Thyroid gland (tissue), 4 donors: ENCODE measurements at regions not wholly inside any gene's neighbourhood (a gene's known extent, or its start where the extent isn't known, plus 50 kb on each side); places are given as distances from the start of the nearest gene placed in this dataset.
"Not testable (repeated sequence)": the region's sequence is repeated elsewhere in the genome, so short reads cannot be mapped to it uniquely, and the experiment has no call there.

Experiments used
- DNase-seq, 2 donors: peaks; one replicate each; pipeline ENCODE4 v3.0.0-alpha.2; 2019
- H3K27ac ChIP-seq, 3 donors: fragments of 200-600 bp; sonication (generic); 1 replicate in 2 of 3; 2 replicates in 1 of 3; pipeline ENCODE4 v1.5.1; 2016 to 2019; ENCODE audit warnings: mild to moderate bottlenecking in 1 of 3, moderate library complexity in 1 of 3
- H3K27me3 ChIP-seq: fragments of 200-600 bp; sonication (generic); one replicate; pipeline ENCODE4 v1.5.1; 2019
- H3K36me3 ChIP-seq, 2 donors: fragments of 200-600 bp; sonication (generic); one replicate each; pipeline ENCODE4 v1.5.1; 2016 to 2019
- H3K4me1 ChIP-seq, 2 donors: fragments of 200-600 bp; sonication (generic); one replicate each; pipeline ENCODE4 v1.5.1; 2017 to 2019
- H3K4me3 ChIP-seq, 3 donors: fragments of 200-600 bp; sonication (generic); replicated peaks in 1 of 3; 1 replicate in 2 of 3; 2 replicates in 1 of 3; pipeline ENCODE4 v1.5.1; 2016; ENCODE audit warnings: mild to moderate bottlenecking in 1 of 3
- H3K9me3 ChIP-seq: fragments of 200-600 bp; sonication (generic); one replicate; pipeline ENCODE4 v1.5.1; 2017
- POLR2A ChIP-seq, 2 donors: fragments of 450-650 bp; IDR thresholded peaks; one replicate each; pipeline ENCODE4 v1.6.1; 2017; ENCODE audit warnings: antibody characterized with exemption in 2 of 2, mild to moderate bottlenecking in 2 of 2, moderate library complexity in 1 of 2
- WGBS, 2 donors: methylation state at CpG; one replicate each; pipeline ENCODE4 v1.1.5; 2017; 5-methylcytosine and 5-hydroxymethylcytosine counted together
- intact Hi-C: fragments of 100-400 bp; cut with DNase I; formaldehyde crosslinking; loops from one replicate; pipeline ENCODE4 v1.15.1; 2023
- TF ChIP-seq, protein P1 (sequence below), 6 experiments: fragments of 200-600 bp in 3 of 6; fragments of 450-650 bp in 3 of 6; sonication (generic) in 3 of 6; IDR thresholded peaks; one replicate each; pipeline ENCODE4 v1.5.1; 2016 to 2019; ENCODE audit warnings: antibody characterized with exemption in 6 of 6, mild to moderate bottlenecking in 2 of 6, inconsistent platforms in 1 of 6, moderate library complexity in 1 of 6

DNA sequence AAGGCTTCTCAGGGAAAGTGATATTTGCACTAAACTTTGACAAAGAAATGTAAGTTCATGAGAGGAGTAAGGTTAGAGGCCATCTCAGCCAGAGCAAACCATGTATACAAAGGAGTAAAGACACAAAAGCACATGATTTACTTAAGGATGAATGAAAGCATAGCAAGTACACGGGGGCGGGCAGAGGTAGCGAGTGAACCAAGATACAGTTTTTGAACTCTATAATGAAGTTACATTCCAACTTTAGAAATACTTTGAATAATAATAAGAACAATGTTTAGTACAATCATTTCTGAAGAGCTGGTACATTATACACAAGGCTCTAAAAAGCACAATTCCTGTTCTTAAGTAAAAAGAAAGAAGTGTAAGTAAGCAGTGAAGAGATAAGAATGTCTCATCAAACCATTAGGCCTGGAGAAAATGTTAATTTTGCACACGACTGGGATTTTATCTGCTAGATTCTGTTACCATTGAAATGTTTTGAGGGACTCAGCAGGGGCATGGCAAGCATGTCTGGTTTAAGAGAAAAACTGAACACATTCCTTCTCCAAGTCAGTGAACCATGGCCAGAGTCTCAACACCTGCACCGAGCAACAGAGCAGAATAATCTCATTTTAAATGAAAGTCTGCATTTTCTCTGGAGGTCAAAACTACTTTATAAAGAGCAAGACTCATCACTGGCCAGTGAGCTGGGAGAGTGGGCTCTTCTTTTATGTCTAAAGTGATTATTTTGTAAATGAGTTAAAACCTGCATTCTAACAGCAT lies 147.6 kb upstream of the TRPM3 start:
- Histone ChIP-seq H3K4me3 (no peak overlapping the region), H3K36me3 (no peaks in the 10 kb centered on the region), H3K27me3 (no peaks in the 10 kb centered on the region), H3K27ac (no peak overlapping the region), H3K9me3 (no peaks in the 10 kb centered on the region), H3K4me1 (peaks cover 0 to 10% of the 10 kb centered on the region in 2 donors)
- TF ChIP-seq, protein P1, sequence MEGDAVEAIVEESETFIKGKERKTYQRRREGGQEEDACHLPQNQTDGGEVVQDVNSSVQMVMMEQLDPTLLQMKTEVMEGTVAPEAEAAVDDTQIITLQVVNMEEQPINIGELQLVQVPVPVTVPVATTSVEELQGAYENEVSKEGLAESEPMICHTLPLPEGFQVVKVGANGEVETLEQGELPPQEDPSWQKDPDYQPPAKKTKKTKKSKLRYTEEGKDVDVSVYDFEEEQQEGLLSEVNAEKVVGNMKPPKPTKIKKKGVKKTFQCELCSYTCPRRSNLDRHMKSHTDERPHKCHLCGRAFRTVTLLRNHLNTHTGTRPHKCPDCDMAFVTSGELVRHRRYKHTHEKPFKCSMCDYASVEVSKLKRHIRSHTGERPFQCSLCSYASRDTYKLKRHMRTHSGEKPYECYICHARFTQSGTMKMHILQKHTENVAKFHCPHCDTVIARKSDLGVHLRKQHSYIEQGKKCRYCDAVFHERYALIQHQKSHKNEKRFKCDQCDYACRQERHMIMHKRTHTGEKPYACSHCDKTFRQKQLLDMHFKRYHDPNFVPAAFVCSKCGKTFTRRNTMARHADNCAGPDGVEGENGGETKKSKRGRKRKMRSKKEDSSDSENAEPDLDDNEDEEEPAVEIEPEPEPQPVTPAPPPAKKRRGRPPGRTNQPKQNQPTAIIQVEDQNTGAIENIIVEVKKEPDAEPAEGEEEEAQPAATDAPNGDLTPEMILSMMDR (IDR thresholded peaks at IDR 0.05): no peak
- no peak for TF ChIP-seq POLR2A (IDR thresholded peaks at IDR 0.05)
- intact Hi-C loops: no loop called here
- no peak for DNase-seq
- 38 to 41% methylated on average over 5 of the region's 5 CpGs for WGBS, 2 donors

DNA sequence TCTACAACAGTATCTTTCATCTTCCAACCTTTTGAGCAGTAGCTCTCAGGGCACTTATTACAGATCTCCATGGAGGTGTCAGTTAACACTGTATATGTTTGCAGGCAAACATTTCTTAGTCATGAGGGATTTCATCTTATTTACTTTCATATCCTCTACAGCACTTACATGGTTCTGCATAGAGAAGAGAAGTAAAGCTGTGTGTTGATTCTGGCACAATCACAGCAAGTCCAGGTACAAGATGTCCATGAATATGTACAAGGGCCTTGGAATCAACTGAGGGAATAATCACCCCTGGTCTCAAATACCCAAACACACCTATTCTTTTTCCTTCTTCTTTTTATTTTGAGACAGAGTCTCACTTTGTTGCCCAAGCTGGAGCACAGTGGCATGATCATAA lies 142.0 kb upstream of the TRPM3 start:
- Histone ChIP-seq H3K27me3 (no peaks in the 10 kb centered on the region), H3K27ac (no peak overlapping the region), H3K9me3 (no peaks in the 10 kb centered on the region), H3K4me3 (no peak overlapping the region), H3K36me3 (no peaks in the 10 kb centered on the region), H3K4me1 (no peaks in the 10 kb centered on the region)
- intact Hi-C loops: no loop called here
- TF ChIP-seq, protein P1 (IDR thresholded peaks at IDR 0.05): no peak
- no peak for TF ChIP-seq POLR2A (IDR thresholded peaks at IDR 0.05)
- no peak for DNase-seq

DNA sequence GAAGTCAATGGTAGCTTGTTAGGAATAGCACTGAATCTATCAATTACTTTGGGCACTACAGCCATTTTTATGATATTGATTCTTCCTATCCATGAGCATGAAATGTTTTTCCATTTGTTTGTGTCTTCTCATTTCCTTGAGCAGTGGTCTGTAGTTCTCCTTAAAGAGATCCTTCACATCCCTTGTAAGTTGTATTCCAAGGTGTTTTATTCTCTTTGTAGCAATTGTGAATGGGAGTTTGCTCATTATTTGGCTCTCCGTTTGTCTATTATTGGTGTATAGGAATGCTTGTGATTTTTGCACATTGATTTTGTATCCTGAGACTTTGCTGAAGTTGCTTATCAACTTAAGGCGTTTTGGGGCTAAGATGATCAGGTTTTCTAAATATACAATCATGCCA lies 139.0 kb upstream of the TRPM3 start:
- H3K27me3 ChIP-seq, DNase-seq, H3K4me1 ChIP-seq, H3K4me3 ChIP-seq, H3K9me3 ChIP-seq, H3K36me3 ChIP-seq, H3K27ac ChIP-seq, intact Hi-C loops: not testable (repeated sequence)
- WGBS, 2 donors: 87 to 91% methylated on average over 2 of the region's 2 CpGs

DNA sequence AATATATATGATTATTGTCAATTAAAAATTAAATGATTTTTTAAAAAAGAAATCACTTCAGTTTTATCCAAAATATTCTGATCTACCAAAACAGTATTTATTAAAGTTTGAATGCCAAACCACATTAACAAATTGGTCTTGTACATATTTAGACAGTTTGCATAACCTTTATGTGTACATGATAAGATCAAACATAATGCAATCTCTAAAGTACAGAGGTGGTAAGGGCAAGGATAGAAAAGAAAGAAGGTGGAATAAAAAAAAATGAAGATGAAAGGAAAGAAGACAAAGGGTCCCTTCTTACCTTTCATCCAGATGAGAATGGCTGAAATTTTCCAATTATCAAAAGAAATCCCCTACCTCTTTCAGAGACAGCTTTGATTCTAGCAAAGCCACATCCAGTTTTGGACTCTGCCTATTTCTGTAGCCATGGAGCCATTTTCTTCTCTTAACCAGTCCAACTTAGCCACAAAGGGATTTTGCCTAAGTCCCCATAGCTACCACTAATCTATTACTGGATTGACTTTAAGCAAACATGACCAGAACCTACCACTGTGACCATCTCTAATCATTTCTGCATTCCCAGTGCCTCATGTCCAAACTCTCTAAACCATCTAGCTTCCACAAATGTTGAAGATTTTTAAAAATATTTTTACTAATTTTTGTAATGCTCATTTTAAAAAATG lies 133.3 kb upstream of the TRPM3 start:
- Histone ChIP-seq H3K36me3 (no peaks in the 10 kb centered on the region), H3K9me3 (no peaks in the 10 kb centered on the region), H3K4me3 (no peak overlapping the region), H3K27ac (no peak overlapping the region), H3K27me3 (no peaks in the 10 kb centered on the region), H3K4me1 (no peaks in the 10 kb centered on the region)
- TF ChIP-seq POLR2A (IDR thresholded peaks at IDR 0.05): no peak
- TF ChIP-seq, protein P1 (IDR thresholded peaks at IDR 0.05): no peak
- intact Hi-C loops: loop anchor here (10.0 kb wide), 1 partner anchor 610 kb away; no protein-coding TSS in a partner anchor
- DNase-seq: no peak

DNA sequence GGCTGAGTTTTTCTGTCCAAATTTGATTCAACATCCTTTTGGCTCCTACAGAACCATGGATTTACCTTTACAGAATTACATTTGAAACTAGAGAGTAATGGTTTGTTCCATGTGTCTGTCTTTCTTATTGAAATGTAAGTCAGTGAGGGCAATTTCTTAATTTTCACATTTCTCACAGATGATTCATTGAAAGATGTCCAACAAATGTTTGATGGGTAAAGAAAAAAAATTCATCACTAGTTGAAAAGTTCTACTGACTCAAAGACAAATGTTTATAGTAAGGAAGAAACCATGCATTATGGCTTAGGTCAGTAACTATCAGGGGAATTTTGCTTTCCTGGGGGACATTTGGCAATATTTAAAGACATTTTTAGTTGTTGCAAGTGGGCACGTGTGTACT lies 131.6 kb upstream of the TRPM3 start:
- H3K9me3 ChIP-seq: no peaks in the 10 kb centered on the region
- no peaks in the 10 kb centered on the region for H3K4me1 ChIP-seq
- H3K36me3 ChIP-seq: no peaks in the 10 kb centered on the region
- 73 to 76% methylated on average over 1 of the region's 1 CpG for WGBS, 2 donors
- no peak overlapping the region for H3K27ac ChIP-seq
- no peak overlapping the region for H3K4me3 ChIP-seq
- no peak for DNase-seq
- no peaks in the 10 kb centered on the region for H3K27me3 ChIP-seq
- intact Hi-C loops: loop anchor here (10.0 kb wide), 1 partner anchor 608 kb away; no protein-coding TSS in a partner anchor
- TF ChIP-seq, protein P1 (IDR thresholded peaks at IDR 0.05): no peak
- TF ChIP-seq POLR2A (IDR thresholded peaks at IDR 0.05): no peak
